Karpas-422 (cell line): ENCODE measurements at regions not wholly inside any gene's neighbourhood (a gene's known extent, or its start where the extent isn't known, plus 50 kb on each side); places are given as distances from the start of the nearest gene placed in this dataset.

Experiments used
- DNase-seq: peaks from one replicate; pipeline ENCODE4 v3.0.0-alpha.2; 2015
- H2AFZ ChIP-seq: fragments of 200-600 bp; sonication (generic); 2 replicates; pipeline ENCODE4 v1.6.1; 2014; ENCODE audit warnings: antibody characterized with exemption, low read length, mixed read lengths
- H3K27ac ChIP-seq: fragments of 200-600 bp; sonication (generic); 2 replicates; pipeline ENCODE4 v1.5.1; 2014; ENCODE audit warnings: mild to moderate bottlenecking, low read length, moderate library complexity
- H3K27me3 ChIP-seq: fragments of 200-600 bp; sonication (generic); 2 replicates; pipeline ENCODE4 v1.6.1; 2014; ENCODE audit warnings: low read length, mixed read lengths
- H3K36me3 ChIP-seq: fragments of 200-600 bp; sonication (generic); 2 replicates; pipeline ENCODE4 v1.6.1; 2014; ENCODE audit warnings: low read length, mixed read lengths; ENCODE audit not compliant: insufficient read depth
- H3K4me1 ChIP-seq: fragments of 200-600 bp; sonication (generic); 2 replicates; pipeline ENCODE4 v1.6.1; 2014; ENCODE audit warnings: mild to moderate bottlenecking, low read length, mixed read lengths
- H3K4me2 ChIP-seq: fragments of 200-600 bp; sonication (generic); 2 replicates; pipeline ENCODE4 v1.6.1; 2014; ENCODE audit warnings: low read length, low read depth, mild to moderate bottlenecking; ENCODE audit not compliant: poor library complexity, severe bottlenecking
- H3K4me3 ChIP-seq: fragments of 200-600 bp; sonication (generic); 2 replicates; pipeline ENCODE4 v1.5.1; 2014; ENCODE audit warnings: mild to moderate bottlenecking, antibody characterized with exemption, low read length, mixed read lengths
- H3K79me2 ChIP-seq: fragments of 200-600 bp; sonication (generic); 2 replicates; pipeline ENCODE4 v1.6.1; 2014; ENCODE audit warnings: mild to moderate bottlenecking, low read length, mixed read lengths
- H3K9ac ChIP-seq: fragments of 200-600 bp; sonication (generic); 2 replicates; pipeline ENCODE4 v1.6.0; 2014; ENCODE audit warnings: low read length
- H3K9me2 ChIP-seq: fragments of 200-600 bp; sonication (generic), shearing (Covaris generic); replicated peaks from 2 replicates; pipeline ENCODE4 v1.6.0; 2014; ENCODE audit warnings: mild to moderate bottlenecking, low read length, moderate library complexity; ENCODE audit not compliant: insufficient read depth
- H3K9me3 ChIP-seq: fragments of 300-700, 200-600 bp; sonication (generic); 2 replicates; pipeline ENCODE4 v1.6.1; 2014; ENCODE audit warnings: low read length, mixed read lengths
- H4K20me1 ChIP-seq: fragments of 200-600 bp; sonication (generic); 2 replicates; pipeline ENCODE4 v1.6.1; 2014; ENCODE audit warnings: mild to moderate bottlenecking, antibody characterized with exemption, low read length, low read depth; ENCODE audit not compliant: insufficient read depth

DNA sequence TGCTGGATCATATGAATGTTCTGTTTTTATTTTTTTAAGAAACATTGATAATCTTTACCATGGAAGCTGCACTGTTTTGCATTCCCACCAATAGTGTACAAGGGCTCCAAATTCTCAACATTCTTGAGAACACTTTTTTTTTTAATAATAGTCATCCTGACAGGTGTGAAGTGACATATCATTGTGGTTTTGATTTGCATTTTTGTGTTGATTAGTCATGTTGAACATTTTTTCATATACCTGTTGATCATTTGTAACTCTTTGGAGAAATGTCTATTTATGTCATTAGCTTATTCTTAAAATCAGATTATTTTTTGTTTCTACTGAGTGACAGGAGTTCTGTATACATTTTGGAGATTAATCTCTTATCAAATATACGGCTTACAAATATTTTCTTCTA lies 408.5 kb downstream of the GLUD2 start:
- Histone ChIP-seq H3K79me2 (no peaks in the 10 kb centered on the region), H3K9me3 (peaks cover 4% of the 10 kb centered on the region; the same call in 1 of the 2 replicates), H3K36me3 (no peaks in the 10 kb centered on the region), H3K4me2 (no peak overlapping the region), H3K4me3 (no peak overlapping the region), H3K9me2 (no peaks in the 10 kb centered on the region), H3K4me1 (no peaks in the 10 kb centered on the region), H4K20me1 (no peaks in the 10 kb centered on the region), H2AFZ (no peak overlapping the region), H3K27me3 (no peaks in the 10 kb centered on the region), H3K27ac (no peak overlapping the region), H3K9ac (no peak overlapping the region)
- no peak for DNase-seq

DNA sequence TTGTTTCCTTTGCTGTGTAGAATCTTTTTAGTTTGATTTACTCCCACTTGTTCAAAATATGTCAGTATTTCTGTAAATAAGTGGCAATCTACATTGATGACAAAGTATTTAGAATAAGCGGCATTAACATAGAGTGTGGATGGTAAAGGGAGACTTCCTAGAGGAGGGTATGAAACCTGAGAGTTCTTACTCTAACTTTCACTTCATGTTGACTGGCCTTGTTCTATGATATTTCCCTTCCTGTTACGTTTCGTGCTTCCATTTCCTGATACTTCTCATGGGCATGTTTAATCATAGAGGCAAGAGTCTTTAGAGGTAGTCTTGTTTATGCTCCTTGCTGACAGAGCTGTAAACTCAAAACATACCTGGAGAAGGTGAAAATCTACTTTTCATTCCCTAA lies 408.9 kb downstream of the GLUD2 start:
- no peak overlapping the region for H2AFZ ChIP-seq
- H3K79me2 ChIP-seq = no peaks in the 10 kb centered on the region
- no peak overlapping the region for H3K4me2 ChIP-seq
- H3K27me3 ChIP-seq = no peaks in the 10 kb centered on the region
- H3K9me2 ChIP-seq = no peaks in the 10 kb centered on the region
- H3K9me3 ChIP-seq = peaks cover 4% of the 10 kb centered on the region
- no peak overlapping the region for H3K9ac ChIP-seq
- H3K27ac ChIP-seq = no peak overlapping the region
- no peak overlapping the region for H3K4me3 ChIP-seq
- no peak for DNase-seq
- H3K36me3 ChIP-seq = no peaks in the 10 kb centered on the region
- H4K20me1 ChIP-seq = no peaks in the 10 kb centered on the region
- no peaks in the 10 kb centered on the region for H3K4me1 ChIP-seq

DNA sequence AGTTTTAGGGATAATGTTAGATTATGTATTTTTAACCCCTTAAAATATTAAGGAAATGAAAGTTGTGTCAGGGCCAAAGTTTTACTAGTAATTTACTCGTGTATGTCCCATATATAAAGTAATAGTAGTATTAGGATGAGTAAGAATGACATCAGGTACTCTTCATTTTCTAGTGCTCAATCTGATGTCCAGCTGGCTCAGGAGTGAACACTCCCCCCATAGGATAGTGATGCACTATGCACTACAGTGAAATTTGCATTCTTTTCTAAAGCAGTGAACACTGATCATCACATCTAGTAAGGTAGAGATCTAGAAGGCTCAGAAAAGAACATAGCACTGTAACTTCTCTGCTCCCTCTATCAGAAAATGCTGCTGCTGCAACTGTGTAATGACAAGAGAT lies 409.7 kb downstream of the GLUD2 start:
- Histone ChIP-seq H3K9ac (no peak overlapping the region), H4K20me1 (no peaks in the 10 kb centered on the region), H3K4me1 (no peaks in the 10 kb centered on the region), H3K4me3 (no peak overlapping the region), H3K9me2 (no peaks in the 10 kb centered on the region), H3K27ac (no peak overlapping the region), H3K79me2 (no peaks in the 10 kb centered on the region), H2AFZ (no peak overlapping the region), H3K36me3 (no peaks in the 10 kb centered on the region), H3K4me2 (no peak overlapping the region), H3K27me3 (no peaks in the 10 kb centered on the region), H3K9me3 (peaks cover 4% of the 10 kb centered on the region)
- no peak for DNase-seq

DNA sequence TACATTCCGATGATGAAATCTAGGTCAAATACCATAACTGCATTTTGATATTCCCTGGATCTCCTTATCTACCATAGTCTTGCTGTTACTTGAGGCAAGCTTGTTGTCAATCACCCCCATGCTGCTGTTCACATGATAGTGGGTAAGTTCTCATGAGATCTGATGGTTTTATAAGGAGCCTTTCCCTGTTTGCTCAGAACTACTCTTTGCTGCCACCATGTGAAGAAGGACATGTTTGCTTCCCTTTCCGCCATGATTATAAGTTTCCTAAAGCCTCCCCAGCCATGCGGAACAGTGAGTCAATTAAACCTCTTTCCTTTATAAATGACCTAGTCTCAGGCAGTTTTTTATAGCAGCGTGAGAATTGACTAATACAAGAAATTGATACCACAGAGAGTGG lies 432.0 kb downstream of the GLUD2 start:
- Histone ChIP-seq H3K27ac (no peak overlapping the region), H3K4me2 (no peak overlapping the region), H3K9me2 (no peaks in the 10 kb centered on the region), H2AFZ (no peak overlapping the region), H3K9ac (no peak overlapping the region), H3K4me3 (no peak overlapping the region), H3K79me2 (no peaks in the 10 kb centered on the region), H3K4me1 (no peaks in the 10 kb centered on the region), H3K36me3 (no peaks in the 10 kb centered on the region), H4K20me1 (no peaks in the 10 kb centered on the region), H3K27me3 (no peaks in the 10 kb centered on the region), H3K9me3 (peaks cover 18% of the 10 kb centered on the region)
- no peak for DNase-seq

DNA sequence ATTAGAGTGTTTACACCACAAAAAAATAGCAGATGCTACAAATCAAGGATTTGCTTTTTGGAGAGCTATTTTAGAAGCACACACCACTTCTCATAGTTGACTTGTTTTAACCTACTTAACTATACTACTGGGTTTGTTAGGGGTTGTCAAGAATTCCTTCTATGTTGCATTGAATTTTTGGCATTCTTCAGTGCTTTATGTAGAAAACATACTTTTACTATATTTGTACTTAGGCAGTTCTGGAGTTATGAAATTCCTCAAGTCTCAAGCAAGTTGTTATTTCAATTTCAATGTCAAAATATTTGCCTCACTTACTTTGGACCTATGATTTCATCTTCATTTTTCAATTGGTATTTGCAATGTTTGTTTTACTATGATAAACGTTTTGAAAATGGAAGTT lies 449.6 kb downstream of the GLUD2 start:
- no peaks in the 10 kb centered on the region for H3K79me2 ChIP-seq
- H3K4me3 ChIP-seq = no peak overlapping the region

DNA sequence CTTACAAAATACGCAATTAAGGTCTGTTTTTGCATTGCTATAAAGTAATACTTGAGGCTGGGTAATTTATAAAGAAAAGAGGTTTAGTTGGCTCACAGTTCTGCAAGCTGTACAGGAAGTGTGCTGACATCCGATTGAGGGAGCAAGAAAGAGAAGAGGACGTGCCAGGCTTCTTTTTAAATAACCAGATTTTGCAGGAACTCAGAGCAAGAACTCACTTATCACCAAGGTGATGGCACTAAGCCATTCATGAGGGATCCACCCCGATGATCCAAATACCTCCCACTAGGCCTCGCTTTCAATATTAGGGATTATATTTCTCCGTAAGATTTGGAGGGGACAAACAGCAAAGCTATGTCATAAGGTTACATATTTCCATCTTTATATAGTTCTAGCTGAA lies 456.7 kb downstream of the GLUD2 start:
- Histone ChIP-seq H3K4me2 (no peak overlapping the region), H3K9me3 (peaks cover 4% of the 10 kb centered on the region), H3K4me3 (no peak overlapping the region), H3K9ac (no peak overlapping the region), H3K27ac (no peak overlapping the region), H3K9me2 (no peaks in the 10 kb centered on the region), H2AFZ (no peak overlapping the region), H3K27me3 (no peaks in the 10 kb centered on the region), H3K36me3 (no peaks in the 10 kb centered on the region), H4K20me1 (no peaks in the 10 kb centered on the region), H3K4me1 (no peaks in the 10 kb centered on the region), H3K79me2 (no peaks in the 10 kb centered on the region)
- no peak for DNase-seq

More for the DNA sequence above, 449.6 kb downstream of the GLUD2 start:
- H3K9ac ChIP-seq = no peak overlapping the region
- no peak for DNase-seq
- H3K4me2 ChIP-seq = no peak overlapping the region
- H3K9me3 ChIP-seq = peaks cover 23% of the 10 kb centered on the region
- no peak overlapping the region for H3K27ac ChIP-seq
- no peaks in the 10 kb centered on the region for H3K27me3 ChIP-seq
- H4K20me1 ChIP-seq = no peaks in the 10 kb centered on the region
- H3K4me1 ChIP-seq = no peaks in the 10 kb centered on the region
- no peaks in the 10 kb centered on the region for H3K9me2 ChIP-seq
- no peak overlapping the region for H2AFZ ChIP-seq
- H3K36me3 ChIP-seq = no peaks in the 10 kb centered on the region

DNA sequence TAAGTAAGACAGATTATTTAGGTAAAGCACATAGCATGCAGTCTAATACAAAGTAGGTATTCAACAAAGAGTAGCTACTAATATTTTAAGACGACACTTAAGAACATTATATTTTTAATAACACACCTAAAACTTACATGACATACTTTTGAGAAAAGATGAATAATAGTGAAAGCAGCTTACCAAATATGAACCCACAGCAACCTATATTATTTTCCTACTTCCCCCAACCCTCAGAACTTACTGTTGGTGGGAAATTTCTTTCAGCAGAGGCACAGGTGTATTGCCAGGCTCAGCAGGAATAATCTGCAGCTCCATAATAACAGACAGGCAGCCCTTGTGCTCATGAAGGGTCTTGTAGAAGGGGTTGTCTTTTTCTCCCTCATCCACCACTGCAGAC lies 498.9 kb downstream of the GLUD2 start:
- Histone ChIP-seq H3K4me3 (no peak overlapping the region), H3K36me3 (no peaks in the 10 kb centered on the region), H3K27me3 (no peaks in the 10 kb centered on the region), H3K4me2 (no peak overlapping the region), H3K9me2 (no peaks in the 10 kb centered on the region), H2AFZ (no peak overlapping the region), H4K20me1 (no peaks in the 10 kb centered on the region), H3K27ac (no peak overlapping the region), H3K9me3 (peaks cover 40% of the 10 kb centered on the region), H3K9ac (no peak overlapping the region), H3K4me1 (no peaks in the 10 kb centered on the region), H3K79me2 (no peaks in the 10 kb centered on the region)
- no peak for DNase-seq

DNA sequence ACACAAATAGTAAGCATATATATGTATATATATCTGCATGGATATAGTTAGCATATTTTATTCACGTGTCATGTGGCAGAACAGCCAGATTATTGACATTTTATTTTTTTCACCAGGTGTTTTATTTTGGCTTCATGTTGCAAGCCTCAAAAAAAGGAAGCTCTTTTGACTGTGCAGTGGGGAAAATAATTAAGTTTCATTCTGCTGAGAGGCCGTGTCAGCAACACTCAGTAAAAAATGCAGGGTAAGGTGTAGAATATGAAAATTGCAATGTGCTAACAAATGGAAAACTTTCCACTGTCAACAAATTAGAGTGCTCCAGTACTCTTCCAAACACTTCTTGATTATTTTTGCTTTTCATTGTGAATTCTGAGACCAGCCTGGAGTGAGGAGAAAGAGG lies 511.5 kb downstream of the GLUD2 start:
- Histone ChIP-seq H3K36me3 (no peaks in the 10 kb centered on the region), H3K4me2 (no peak overlapping the region), H3K79me2 (no peaks in the 10 kb centered on the region), H3K27ac (no peak overlapping the region), H3K9me2 (no peaks in the 10 kb centered on the region), H3K27me3 (no peaks in the 10 kb centered on the region), H3K4me3 (no peak overlapping the region), H3K4me1 (no peaks in the 10 kb centered on the region), H3K9me3 (no peaks in the 10 kb centered on the region), H4K20me1 (no peaks in the 10 kb centered on the region), H2AFZ (no peak overlapping the region), H3K9ac (no peak overlapping the region)
- no peak for DNase-seq

DNA sequence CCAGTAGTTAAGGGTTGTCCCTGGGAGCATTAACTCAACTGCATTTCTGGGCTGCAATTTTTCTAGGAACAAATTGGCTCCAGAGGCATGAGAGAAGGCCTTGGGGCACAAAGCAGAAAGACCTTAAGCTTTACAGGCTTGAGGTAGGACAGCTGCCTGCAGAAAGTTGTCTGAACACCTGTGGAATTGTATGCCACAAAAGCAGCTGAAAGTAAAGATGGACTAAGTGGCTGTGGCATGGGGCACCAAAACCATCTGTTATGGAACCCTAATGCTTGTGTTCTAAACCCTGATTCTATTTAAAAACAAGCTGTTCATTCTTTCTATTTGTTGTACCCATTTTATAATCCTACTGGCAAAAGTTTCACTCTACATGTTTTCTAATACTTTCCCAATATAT lies 515.2 kb downstream of the GLUD2 start:
- H4K20me1 ChIP-seq = no peaks in the 10 kb centered on the region
- no peak overlapping the region for H3K4me2 ChIP-seq
- H3K27me3 ChIP-seq = no peaks in the 10 kb centered on the region
- no peaks in the 10 kb centered on the region for H3K9me2 ChIP-seq
- H3K27ac ChIP-seq = no peak overlapping the region
- no peaks in the 10 kb centered on the region for H3K9me3 ChIP-seq
- DNase-seq = no peak
- no peaks in the 10 kb centered on the region for H3K4me1 ChIP-seq
- H3K4me3 ChIP-seq = no peak overlapping the region
- H3K9ac ChIP-seq = no peak overlapping the region
- H3K36me3 ChIP-seq = no peaks in the 10 kb centered on the region
- no peak overlapping the region for H2AFZ ChIP-seq
- H3K79me2 ChIP-seq = no peaks in the 10 kb centered on the region
